HL-60/S4 treated with phorbol 12-myristate 13-acetate at 8.2 ng/mL for 4 days and 3 days (cell line): ENCODE measurements at regions not wholly inside any gene's neighbourhood (a gene's known extent, or its start where the extent isn't known, plus 50 kb on each side); places are given as distances from the start of the nearest gene placed in this dataset.

Experiments used
- in situ Hi-C: fragments of 300-500 bp; cut with MboI; formaldehyde crosslinking; loops from 2 replicates; pipeline ENCODE4 v1.15.0; 2022; ENCODE audit warnings: low sequenced_read_pairs

DNA sequence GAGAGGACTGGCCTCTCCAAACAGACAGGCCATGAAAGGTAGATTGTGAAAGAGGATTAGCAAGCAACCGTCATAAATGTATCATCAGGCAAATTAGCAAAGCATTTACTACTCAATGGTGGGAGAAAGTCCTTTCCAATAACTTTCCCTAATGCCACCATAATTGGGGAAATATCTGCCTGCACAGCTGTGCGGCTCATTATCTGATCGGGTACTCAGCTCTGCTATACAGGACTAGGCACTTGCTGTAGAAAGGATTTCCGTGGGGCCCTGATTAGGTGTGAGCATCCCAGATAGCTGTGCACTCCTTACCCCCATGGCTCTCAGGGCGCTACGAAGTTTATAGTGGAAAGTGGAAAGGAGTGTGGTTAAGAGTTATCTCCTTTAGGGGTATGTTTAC lies 309.7 kb upstream of the PLET1 start:
- in situ Hi-C loops, result no loop called here

DNA sequence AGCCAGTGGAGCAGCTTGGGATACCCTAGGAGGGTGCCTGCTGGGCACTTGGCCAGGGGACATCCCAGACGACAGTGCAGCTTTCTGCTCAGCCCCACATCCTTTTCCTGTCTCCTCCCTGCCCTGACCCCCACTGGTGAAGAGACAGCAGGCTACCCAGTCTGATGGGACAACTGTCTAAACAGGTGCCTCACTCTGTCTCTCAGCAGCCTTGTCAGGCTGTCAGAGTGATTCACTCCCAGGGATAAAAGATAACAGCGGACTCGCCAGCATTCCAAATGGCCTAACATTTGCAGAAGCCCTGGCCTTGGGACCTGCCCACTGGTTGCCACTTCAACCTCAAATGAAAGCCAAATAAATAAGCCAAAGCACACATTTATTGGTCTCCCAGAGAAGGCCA lies 318.6 kb upstream of the PLET1 start:
- in situ Hi-C loops, result loop anchor here (25.0 kb wide), 1 partner anchor 708 kb away; no protein-coding TSS in a partner anchor

DNA sequence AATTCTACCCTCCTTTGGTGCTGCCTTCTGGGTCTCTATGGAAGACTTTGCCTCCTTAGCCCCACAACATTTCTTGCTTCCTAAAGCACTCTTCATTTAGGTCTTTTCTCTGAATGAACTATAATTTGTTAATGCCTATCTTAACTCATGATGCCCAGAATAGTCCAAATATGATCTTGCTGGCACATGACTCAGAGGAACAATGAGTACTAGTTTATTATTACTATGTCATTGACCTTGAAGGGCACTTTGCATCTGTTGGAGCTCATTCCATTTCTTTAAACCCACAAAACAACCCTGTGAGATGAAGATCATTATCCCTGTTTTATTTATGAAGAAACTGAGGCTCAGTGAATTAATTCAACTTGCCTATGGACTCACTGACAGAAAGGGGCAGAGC lies 320.2 kb upstream of the PLET1 start:
- in situ Hi-C loops, result loop anchor here (25.0 kb wide), 1 partner anchor 706 kb away; no protein-coding TSS in a partner anchor

DNA sequence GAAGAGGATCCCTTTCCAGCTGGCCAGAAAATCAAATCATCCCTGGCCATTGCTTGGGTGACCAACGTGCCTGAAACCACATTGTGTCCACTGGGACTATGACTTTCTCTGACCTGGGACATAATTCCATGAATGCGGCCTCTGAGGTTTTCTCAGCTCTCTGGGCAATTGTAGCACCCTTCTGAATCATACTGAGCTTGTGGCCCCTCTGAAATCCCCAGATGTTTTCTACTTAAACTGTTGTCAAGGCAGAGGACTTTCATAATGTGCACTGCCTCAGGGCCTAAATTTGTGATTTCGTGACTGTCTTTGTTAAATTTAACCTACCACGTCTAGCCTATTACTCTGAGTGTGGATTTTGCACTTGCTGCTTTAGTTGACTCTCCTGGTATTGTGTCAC lies 321.1 kb upstream of the PLET1 start:
- in situ Hi-C loops, result loop anchor here (25.0 kb wide), 1 partner anchor 706 kb away; no protein-coding TSS in a partner anchor

DNA sequence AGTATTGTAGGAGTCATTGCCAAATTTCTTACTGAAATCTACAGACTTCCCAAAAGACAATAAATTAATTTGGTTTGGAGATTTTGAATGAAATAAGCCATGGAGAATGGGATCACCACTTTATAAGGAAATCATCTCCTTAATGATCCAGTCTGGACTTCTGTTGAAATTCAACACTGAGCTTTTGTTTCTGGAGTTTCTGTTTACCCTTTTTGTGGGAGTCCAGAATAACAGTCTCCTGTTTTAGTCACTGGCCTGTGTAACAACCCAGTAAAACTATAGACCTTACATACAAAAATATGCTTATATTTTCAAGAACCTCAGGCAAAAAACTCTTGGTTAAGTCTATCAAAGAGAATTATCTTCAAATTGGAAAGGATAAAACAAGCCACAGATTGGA lies 321.7 kb upstream of the PLET1 start:
- in situ Hi-C loops, result loop anchor here (25.0 kb wide), 1 partner anchor 705 kb away; no protein-coding TSS in a partner anchor

DNA sequence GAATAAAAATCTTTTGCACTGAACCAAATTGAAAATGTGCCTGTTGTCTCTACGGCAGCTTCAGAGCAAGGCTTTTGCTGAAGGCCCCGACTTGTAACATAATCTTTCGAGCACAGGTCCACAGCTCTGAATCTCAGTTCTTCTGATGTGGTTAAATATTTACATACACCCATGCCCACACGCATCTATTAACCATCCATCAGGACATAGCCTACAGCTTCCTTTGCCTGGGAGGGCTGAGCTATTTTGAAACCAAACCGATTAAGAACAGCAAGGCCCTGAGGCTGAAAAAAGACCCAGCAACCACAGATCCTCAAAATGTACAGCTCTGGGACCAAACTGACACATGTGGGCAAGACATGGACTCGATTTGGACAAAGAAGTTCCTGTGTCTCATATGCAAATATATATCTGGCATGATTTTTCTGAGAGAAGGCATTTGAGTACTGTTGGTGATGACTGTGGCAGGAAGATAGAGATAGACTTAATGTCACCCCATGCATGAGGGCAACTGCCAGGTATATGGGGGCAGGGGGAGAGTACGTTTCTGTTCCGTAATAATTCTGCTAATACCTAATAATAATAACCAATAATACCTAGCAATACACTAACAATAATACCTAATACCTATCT lies 322.7 kb upstream of the PLET1 start:
- in situ Hi-C loops, result loop anchor here (25.0 kb wide), 1 partner anchor 704 kb away; no protein-coding TSS in a partner anchor

DNA sequence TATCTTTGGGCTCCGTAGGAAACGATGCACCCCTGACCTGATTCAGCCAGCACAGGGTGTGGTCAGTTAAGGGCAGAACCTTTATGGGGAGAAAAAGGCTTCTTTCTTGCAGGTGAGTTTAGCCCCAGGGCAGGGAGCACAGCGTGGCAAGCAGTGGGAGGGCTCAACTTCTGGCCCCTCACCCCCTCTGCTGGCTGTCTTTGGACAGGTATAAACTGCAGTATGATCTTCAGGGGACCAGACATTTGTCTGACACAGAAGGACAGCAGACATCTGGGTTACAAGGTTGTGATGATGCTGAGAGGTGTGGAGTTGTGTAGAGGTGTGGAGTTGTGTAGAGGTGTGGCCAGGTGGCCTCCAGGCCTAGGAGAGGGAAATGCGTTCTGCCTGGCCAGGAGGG lies 324.0 kb upstream of the PLET1 start:
- in situ Hi-C loops, result loop anchor here (25.0 kb wide), 1 partner anchor 703 kb away; no protein-coding TSS in a partner anchor

DNA sequence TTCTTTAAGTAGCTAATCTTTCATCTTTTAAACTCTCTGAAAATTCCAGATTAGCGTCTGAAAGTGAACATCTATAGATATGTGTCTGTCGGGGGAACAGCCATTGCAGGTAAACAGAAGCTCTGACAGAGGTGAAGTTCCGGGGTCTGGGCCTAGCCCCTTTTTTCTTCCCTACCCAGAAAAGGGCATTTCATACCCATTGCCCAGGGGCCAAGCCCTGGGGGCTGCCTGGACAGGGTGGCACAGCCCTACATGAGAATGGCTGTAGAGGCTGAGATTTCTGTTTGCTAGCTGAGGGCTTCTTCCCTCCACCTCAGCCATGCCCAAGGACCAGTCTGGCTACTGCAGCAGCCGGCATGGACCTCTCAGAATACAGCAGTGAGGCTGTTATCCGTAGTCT lies 327.0 kb upstream of the PLET1 start:
- in situ Hi-C loops, result loop anchor here (25.0 kb wide), 1 partner anchor 700 kb away; no protein-coding TSS in a partner anchor

DNA sequence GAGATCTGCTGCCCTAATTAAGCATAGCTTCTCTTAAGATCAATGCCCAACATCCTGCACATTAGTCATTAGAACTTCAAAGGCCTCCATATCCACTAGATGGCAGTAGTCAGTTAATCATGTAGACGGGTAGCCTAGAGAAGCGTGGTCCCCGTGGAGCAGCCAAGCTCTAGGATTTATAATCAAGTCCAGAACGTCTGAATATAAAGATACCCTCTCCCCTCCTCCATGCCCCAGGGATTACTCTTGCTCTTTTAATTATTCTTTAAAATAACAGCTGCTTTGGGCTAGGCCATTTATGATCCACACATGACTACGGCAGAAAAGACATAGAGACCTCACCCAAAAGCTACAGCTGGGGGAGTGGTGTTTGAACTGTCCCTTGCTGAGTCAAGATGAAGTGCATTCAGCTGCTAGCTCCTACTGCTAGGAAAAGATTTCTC lies 327.6 kb upstream of the PLET1 start:
- in situ Hi-C loops, result loop anchor here (25.0 kb wide), 1 partner anchor 699 kb away; no protein-coding TSS in a partner anchor

DNA sequence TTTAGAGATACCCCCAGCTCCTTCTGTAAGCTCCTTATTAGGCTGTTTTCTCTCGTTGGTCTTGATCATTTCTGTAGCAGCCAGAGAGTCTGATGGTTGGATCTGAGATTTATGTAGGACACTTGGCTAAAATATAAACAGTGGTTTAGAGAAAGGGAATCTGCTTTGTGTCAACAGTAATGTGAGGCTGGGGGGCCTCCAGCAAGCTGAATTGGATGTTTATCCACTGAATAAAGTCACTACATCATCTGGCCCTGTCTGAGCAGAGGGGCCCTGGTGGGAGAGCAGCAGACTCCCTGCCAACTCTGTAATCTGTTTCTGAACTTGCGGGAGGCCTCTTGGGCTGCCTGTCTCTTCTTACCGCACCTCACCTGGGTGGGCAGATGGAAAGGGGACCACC lies 328.5 kb upstream of the PLET1 start:
- in situ Hi-C loops, result loop anchor here (25.0 kb wide), 1 partner anchor 698 kb away; no protein-coding TSS in a partner anchor

DNA sequence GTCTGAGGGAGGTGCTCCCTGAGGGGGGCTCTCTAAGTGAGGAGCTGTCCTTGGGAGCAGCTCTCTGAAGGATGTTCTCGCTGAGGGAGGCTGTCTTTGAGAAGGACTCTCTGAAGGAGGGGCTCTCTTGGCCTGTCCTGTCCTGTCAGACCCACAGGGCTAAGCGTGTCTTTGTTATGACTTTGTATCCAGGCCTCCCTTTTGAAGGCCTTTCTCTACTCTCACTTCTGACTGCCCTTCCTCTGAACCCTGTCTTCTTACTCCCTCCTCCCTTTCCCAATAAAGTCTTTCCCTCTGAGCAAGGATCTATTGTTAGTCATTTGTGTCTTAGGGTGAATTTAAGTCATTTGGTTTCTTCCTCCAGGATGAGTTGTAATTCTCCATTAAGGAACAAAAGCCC lies 330.1 kb upstream of the PLET1 start:
- in situ Hi-C loops, result loop anchor here (25.0 kb wide), 1 partner anchor 697 kb away; no protein-coding TSS in a partner anchor

DNA sequence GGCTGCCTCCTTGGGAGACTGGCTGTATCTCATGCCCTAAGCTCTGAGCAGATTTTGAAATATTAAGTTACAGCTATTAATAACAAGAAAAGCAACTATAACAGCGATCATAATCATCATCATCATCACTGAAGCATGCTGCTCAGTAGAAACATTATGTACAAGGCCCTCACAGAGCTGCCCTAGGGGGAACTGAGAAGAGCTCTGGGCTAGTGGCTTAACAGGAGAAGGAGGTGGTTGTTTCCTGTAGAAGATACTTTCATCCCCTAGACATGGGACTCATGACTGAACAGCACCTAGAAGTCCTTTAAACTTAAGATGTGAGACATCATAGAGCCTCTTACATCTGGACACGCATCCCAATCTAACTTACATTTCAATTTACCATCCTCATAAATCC lies 332.8 kb upstream of the PLET1 start:
- in situ Hi-C loops, result loop anchor here (25.0 kb wide), 1 partner anchor 694 kb away; no protein-coding TSS in a partner anchor

DNA sequence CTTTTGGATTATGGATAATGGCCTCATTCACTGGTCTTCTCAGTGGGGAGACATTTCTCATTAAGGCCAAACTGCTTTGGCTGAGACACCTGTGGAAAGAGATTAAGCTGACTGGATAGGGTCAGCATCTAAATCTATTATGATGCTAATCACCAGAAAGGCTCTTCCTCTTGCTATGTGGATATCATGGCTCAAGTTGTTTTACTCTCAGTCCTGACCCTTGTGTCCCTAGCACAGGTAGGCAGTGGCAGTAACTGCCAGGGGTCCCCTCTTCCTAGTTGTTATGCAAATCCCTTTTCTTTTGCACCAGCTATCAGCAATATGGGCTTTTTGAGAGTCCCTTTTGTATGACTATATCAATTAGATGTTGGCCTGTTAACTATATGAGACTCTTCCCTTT lies 335.7 kb upstream of the PLET1 start:
- in situ Hi-C loops, result loop anchor here (25.0 kb wide), 1 partner anchor 691 kb away; no protein-coding TSS in a partner anchor

DNA sequence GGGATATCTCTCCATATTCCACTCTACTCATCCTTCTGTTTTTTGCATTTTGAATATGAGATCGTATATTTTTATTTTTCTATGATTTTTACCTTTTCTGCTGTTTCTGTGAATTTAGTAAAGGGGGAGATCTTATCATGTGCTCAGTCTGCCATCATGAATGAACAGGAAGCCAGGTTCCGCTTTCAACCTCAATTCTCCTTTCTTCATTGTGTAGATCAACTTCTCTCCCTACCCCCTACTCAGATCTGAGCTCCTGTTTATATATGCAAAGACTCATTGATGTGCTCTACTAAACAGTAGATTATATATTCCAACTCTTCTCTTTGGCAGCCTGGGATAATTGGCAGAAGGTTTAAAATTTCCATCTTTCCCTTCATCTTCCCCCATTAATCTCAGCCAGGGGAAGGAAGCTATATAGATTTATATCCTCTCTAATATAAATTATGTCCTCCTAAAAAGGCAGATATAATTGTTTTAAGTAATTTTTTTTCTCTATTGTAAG lies 336.7 kb upstream of the PLET1 start:
- in situ Hi-C loops, result loop anchor here (25.0 kb wide), 1 partner anchor 690 kb away; no protein-coding TSS in a partner anchor

DNA sequence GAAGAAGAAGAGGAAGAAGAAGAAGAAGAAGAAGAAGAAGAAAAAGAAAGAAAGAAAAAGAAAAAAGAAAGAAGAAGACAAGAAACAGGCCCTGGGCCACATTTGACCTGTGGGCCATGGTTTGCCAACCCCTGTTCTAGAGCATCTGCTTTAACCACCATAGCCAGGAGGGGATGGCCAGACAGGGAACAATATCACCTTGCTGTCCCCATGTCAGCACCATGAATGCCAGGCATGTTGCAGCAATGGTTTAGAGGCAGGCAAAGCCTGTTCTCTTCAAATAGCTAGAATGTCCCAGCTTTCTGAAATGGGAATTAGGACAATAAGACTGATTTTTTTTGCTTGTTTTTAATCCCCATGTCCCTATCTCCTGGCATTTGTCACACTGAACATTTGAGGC lies 338.6 kb upstream of the PLET1 start:
- in situ Hi-C loops, result loop anchor here (25.0 kb wide), 1 partner anchor 688 kb away; no protein-coding TSS in a partner anchor

DNA sequence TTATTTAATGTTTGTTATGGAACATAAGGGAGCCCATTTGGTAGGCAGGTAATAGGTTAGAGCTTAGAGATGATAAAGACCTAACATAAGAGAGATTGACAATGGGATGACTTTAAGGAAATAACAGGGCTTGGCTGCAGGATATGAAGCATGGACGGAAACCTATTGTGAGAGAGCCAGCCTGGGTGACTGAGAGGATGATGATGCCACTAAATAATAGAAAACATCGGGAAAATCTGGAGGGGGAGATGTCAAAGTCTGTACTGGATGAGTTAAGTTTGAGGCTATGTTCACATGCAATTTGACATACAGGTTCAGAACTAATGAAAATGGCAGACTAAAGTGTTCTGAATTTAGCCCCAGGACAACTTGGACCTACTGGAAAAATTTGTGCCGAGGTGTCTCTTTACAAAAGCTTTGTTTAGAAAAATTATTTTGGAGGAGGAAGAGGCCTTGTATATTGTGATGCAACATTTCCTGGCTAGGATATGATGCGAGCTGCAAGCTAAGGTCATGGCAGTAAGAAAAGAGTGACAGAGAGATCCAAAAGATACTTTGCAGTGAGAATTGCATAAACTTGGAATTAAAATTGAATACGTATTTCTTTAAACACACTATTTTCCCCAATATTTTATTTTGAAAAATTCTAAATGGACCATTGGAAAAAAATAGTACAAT lies 339.3 kb upstream of the PLET1 start:
- in situ Hi-C loops, result loop anchor here (25.0 kb wide), 1 partner anchor 687 kb away; no protein-coding TSS in a partner anchor

DNA sequence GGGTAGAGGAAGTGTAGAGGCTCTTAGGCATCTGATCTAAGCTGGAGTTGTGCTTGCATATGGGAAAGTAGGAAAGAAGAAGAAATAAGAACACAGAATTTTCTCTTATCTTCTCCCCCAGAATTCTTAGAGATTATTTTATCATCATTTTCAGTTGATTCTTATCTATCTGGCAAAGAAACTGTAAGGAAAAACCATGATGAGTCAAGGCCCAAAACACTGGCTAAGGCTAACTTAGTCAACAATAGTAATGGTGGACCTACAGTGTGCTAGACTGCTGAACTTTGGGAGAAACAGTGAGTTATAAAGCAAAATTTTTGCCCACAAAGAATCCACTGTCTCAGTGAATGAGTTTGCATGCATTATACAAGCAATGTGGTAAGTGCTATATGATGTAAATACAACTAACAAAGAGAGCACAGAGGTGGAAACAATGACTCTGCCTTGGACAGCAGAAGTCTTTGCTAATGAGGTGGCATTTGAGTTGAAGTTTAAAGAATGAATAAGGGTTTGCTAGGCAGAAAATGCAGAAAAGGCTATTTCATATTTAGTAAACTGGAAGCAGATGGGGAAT lies 344.5 kb upstream of the PLET1 start:
- in situ Hi-C loops, result no loop called here

DNA sequence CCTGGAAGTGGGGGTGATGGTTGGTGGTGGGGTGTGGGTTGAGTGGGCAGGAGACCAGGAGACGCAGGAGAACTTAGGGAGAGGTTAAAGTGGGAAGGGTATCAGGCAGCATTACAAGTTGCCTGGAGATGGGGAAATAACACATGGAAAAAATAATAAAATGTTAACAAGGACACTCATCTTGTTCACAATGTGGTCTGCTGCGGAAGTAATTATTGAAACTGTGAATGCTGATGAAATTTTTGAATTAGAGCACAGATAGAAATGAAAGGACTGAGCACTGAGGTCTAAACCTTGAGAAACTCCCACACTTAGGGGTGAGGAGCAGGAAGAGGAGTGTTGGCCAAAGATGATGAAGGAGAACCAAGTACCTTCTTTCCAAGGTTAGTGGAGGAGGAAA lies 346.0 kb upstream of the PLET1 start:
- in situ Hi-C loops, result no loop called here

DNA sequence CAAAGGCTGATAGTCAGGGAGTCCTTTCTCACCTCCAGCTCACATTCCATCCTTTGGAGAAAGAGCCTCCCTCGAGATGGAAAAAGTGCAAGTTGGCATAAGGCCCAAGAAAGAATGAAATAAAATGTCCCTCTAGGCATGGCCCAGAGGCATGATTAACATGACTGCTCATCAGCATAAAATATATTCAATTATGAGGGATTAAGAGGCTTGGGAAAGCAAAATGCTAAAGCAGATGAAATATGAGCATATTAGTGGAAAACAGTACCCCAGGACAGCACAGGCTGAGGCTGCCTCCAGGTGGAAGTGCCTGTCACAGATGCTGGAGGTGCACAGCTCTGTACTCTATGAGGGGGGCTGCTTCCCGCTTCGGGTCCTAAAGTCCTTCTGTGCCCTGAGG lies 347.8 kb upstream of the PLET1 start:
- in situ Hi-C loops, result no loop called here

DNA sequence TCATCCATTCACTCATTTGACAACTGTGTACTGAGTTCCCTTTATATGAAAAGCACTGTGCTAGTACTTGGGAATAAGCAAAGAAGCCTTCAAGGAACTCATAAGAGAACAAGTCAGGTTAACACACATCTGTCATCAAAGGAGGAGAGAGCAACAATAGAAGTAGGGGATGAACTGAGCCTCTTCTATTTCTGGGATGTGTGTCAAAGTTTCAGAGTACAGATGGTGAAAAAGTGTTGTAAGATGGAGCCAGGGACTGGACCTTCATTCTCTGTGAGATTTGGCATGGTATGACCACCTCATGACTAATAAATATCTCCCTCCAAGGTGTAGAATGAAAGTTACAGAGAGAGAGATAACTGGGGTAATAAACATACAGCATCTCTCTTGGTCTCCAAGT lies 349.8 kb upstream of the PLET1 start:
- in situ Hi-C loops, result no loop called here
